Neuron (in vitro differentiated cells): ENCODE measurements at regions not wholly inside any gene's neighbourhood (a gene's known extent, or its start where the extent isn't known, plus 50 kb on each side); places are given as distances from the start of the nearest gene placed in this dataset.

ENCODE experiments used
- H2AFZ ChIP-seq: one replicate; pipeline ENCODE4 v1.6.1; 2013; ENCODE audit warnings: low read depth, mild to moderate bottlenecking, inconsistent platforms, low read length, moderate library complexity
- H3K27me3 ChIP-seq: one replicate; pipeline ENCODE4 v1.6.1; 2013; ENCODE audit warnings: low read length; ENCODE audit not compliant: insufficient read depth
- H3K36me3 ChIP-seq: one replicate; pipeline ENCODE4 v1.6.1; 2013; ENCODE audit warnings: low read length; ENCODE audit not compliant: insufficient read depth
- H3K4me1 ChIP-seq: one replicate; pipeline ENCODE4 v1.6.1; 2013; ENCODE audit warnings: low read length; ENCODE audit not compliant: insufficient read depth
- H3K4me3 ChIP-seq: 2 replicates; pipeline ENCODE4 v1.5.1; 2013; ENCODE audit warnings: mild to moderate bottlenecking, low read length, moderate library complexity
- H3K9me3 ChIP-seq: one replicate; pipeline ENCODE4 v1.6.1; 2013; ENCODE audit warnings: low read length

DNA sequence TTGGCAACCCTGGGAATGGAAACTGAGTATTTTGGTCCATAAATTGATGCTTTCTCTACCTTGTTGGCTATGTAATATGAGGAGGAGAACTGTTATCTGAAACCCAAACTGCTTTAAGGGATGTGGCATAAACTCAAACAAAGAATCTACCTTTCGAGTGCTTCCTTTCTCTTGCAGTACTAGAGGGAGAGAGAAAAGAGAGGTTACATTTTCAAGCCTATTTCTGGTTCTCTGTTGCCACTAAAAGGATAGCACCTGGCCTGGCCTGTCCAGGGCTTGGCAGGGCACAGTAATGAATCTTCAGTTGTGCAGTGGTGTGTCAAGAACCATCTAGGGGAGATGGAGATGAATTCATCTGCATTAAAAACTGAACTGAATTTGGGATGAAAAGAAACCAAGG lies 308.6 kb downstream of the PTTG2 start:
- H3K27me3 ChIP-seq: no peaks in the 10 kb centered on the region
- H3K36me3 ChIP-seq: no peaks in the 10 kb centered on the region
- peaks cover 5% of the 10 kb centered on the region for H3K4me1 ChIP-seq
- H3K4me3 ChIP-seq: no peak overlapping the region
- H2AFZ ChIP-seq: no peak overlapping the region
- no peaks in the 10 kb centered on the region for H3K9me3 ChIP-seq

GRCh38 chr4:38273407-38273806 lies 313.2 kb downstream of the PTTG2 start:
- H3K4me1 ChIP-seq: no peaks in the 10 kb centered on the region
- H3K9me3 ChIP-seq: no peaks in the 10 kb centered on the region
- no peak overlapping the region for H2AFZ ChIP-seq
- H3K4me3 ChIP-seq: no peak overlapping the region
- no peaks in the 10 kb centered on the region for H3K27me3 ChIP-seq
- no peaks in the 10 kb centered on the region for H3K36me3 ChIP-seq

DNA sequence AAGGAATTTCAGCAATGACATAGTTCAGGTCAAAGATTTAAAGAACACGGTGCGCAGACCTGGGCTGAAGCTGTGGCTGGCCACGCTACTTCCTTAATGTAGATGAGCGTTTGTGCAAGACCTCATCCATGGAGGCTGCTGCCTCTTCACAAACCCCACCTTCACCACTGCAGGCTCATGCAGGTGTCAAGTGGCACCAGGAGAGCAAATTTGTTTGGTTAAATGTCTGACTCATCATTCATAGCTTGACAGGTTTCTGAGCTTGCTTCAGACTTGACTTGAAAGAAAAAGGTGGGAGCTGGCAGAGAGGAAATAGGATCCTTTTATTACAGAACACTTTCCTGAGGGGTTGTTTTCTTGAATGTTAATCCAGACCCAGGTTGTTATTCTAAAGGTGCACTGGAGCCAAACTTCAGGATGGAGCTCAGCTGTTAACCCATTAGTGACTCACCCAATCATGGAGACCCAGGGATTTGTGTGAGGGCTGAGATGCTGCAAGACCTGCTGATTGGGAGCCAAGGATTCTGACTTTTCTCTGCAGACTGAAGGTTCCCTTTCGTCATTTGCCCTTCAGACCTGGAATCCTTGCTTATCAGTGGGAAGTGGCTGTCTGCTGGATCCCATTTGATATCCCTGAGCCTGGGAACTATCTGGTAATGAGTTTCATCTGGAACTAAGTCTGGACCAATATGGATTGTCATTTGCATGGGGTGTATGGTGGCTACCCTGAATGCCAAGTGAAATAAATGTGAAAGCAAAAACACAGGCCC lies 315.3 kb downstream of the PTTG2 start:
- H2AFZ ChIP-seq: no peak overlapping the region
- H3K4me1 ChIP-seq: peaks cover 3% of the 10 kb centered on the region
- no peaks in the 10 kb centered on the region for H3K27me3 ChIP-seq
- H3K9me3 ChIP-seq: no peaks in the 10 kb centered on the region
- no peak overlapping the region for H3K4me3 ChIP-seq
- H3K36me3 ChIP-seq: no peaks in the 10 kb centered on the region

GRCh38 chr4:38278255-38278654 lies 318.1 kb downstream of the PTTG2 start:
- Histone ChIP-seq H2AFZ (no peak overlapping the region), H3K4me1 (peaks cover 3% of the 10 kb centered on the region), H3K4me3 (no peak overlapping the region), H3K27me3 (no peaks in the 10 kb centered on the region), H3K9me3 (no peaks in the 10 kb centered on the region), H3K36me3 (no peaks in the 10 kb centered on the region)

DNA sequence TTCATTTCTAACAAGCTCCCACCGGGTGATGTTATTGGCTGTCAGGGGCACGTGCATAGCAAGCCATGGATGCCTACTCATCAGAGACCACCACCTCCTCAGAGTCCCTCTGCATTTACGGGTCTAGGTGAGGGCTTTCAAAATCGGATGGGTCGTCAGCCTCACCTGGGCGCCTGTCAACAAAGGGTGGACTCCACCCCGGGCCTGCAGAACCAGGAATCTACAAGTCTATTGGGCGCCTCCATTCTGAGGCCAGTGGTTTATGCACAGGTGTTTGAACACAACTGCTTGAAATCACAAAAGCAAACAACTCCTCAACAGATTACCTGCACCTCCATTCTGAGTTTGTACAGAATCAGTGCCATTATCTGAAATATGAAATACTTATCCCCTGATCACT lies 318.9 kb downstream of the PTTG2 start:
- no peaks in the 10 kb centered on the region for H3K9me3 ChIP-seq

GRCh38 chr4:38279650-38280322 lies 319.6 kb downstream of the PTTG2 start:
- Histone ChIP-seq H2AFZ (no peak overlapping the region), H3K4me1 (peaks cover 3% of the 10 kb centered on the region), H3K9me3 (no peaks in the 10 kb centered on the region), H3K4me3 (no peak overlapping the region), H3K36me3 (no peaks in the 10 kb centered on the region), H3K27me3 (no peaks in the 10 kb centered on the region)

More for the DNA sequence above, 318.9 kb downstream of the PTTG2 start:
- H3K27me3 ChIP-seq: no peaks in the 10 kb centered on the region
- no peak overlapping the region for H3K4me3 ChIP-seq
- H2AFZ ChIP-seq: no peak overlapping the region
- H3K4me1 ChIP-seq: peaks cover 3% of the 10 kb centered on the region
- H3K36me3 ChIP-seq: no peaks in the 10 kb centered on the region

DNA sequence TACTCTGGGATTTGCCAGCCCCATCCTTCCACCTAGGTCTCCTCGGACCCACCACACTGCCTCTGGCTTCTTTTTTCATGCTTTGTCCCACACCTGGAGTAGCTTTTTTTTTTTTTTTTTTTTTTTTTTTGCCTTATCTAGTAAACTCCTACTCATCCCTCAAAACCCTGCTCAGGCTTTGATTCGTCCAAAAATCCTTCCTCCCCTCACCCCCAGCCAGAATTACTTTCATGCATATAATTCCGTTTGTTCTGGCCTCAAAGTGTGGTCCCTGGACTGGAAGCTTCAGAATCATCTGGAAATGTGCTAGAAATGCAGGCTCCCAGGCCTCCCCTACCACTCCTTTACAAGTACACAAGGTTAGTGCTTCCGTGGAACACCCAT lies 320.1 kb downstream of the PTTG2 start:
- Histone ChIP-seq H3K4me1 (peaks cover 3% of the 10 kb centered on the region), H3K27me3 (no peaks in the 10 kb centered on the region), H3K4me3 (no peak overlapping the region), H3K36me3 (no peaks in the 10 kb centered on the region), H2AFZ (no peak overlapping the region), H3K9me3 (no peaks in the 10 kb centered on the region)

DNA sequence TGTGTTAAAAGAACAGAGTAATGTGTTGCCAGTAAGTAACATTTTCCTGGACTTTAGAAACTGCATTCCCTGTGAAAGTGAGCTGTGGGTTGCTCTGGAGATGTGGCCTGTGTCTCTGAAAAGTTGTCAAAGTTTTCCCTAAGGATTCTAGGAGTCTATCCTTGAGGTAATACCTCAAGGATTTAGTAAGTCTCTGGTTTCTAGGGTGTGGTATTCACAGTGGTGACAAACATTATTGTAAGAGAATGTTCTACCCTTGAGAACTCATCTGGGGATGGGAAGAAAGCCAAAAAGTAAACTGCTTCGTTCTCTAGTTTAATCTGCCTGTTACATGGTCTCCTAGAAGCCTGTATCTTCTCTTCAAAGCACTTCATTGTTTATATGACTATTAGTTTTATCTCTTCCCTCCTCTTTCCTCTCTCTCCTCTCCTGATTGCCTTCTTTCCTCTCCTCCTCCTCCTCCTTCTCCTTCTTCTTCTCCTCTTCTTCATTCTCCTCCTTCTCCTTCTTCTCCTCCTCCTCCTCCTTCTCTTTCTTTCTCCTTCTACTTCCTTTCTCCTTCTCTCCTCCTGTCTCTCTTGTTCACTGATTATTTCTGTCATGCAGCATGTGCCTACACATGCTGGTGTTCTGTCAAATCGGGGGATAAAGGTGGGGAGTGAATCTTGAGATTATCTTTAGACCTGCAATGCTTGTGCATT lies 321.3 kb downstream of the PTTG2 start:
- no peaks in the 10 kb centered on the region for H3K27me3 ChIP-seq
- no peak overlapping the region for H3K4me3 ChIP-seq
- no peaks in the 10 kb centered on the region for H3K9me3 ChIP-seq
- H3K36me3 ChIP-seq: no peaks in the 10 kb centered on the region
- H2AFZ ChIP-seq: no peak overlapping the region
- peaks cover 3% of the 10 kb centered on the region for H3K4me1 ChIP-seq

DNA sequence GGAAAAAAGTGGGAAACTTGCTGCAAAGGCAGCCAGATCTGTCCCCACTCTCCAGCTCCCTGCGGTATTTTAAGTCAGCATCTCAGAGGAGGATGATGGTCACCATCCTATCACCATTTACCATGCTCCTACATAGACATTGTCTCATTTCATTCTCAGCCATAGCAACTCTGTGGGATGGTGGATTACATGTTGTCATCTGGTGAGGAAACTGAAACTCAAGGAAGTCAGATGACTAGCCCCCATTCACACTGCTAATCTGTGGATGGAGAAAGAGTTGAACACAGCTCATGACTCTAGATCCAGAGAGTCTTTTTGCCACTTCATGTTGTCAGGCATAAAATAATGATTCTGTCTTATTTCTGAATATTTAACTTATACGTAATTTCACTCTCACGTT lies 323.5 kb downstream of the PTTG2 start:
- H3K4me1 ChIP-seq: peaks cover 16% of the 10 kb centered on the region
- H2AFZ ChIP-seq: no peak overlapping the region

GRCh38 chr4:38284294-38285030 lies 324.3 kb downstream of the PTTG2 start:
- H3K4me3 ChIP-seq: no peak overlapping the region
- no peak overlapping the region for H2AFZ ChIP-seq
- H3K36me3 ChIP-seq: no peaks in the 10 kb centered on the region
- peaks cover 16% of the 10 kb centered on the region for H3K4me1 ChIP-seq
- H3K27me3 ChIP-seq: no peaks in the 10 kb centered on the region
- H3K9me3 ChIP-seq: no peaks in the 10 kb centered on the region

More for the DNA sequence above, 323.5 kb downstream of the PTTG2 start:
- Histone ChIP-seq H3K27me3 (no peaks in the 10 kb centered on the region), H3K36me3 (no peaks in the 10 kb centered on the region), H3K4me3 (no peak overlapping the region), H3K9me3 (no peaks in the 10 kb centered on the region)

DNA sequence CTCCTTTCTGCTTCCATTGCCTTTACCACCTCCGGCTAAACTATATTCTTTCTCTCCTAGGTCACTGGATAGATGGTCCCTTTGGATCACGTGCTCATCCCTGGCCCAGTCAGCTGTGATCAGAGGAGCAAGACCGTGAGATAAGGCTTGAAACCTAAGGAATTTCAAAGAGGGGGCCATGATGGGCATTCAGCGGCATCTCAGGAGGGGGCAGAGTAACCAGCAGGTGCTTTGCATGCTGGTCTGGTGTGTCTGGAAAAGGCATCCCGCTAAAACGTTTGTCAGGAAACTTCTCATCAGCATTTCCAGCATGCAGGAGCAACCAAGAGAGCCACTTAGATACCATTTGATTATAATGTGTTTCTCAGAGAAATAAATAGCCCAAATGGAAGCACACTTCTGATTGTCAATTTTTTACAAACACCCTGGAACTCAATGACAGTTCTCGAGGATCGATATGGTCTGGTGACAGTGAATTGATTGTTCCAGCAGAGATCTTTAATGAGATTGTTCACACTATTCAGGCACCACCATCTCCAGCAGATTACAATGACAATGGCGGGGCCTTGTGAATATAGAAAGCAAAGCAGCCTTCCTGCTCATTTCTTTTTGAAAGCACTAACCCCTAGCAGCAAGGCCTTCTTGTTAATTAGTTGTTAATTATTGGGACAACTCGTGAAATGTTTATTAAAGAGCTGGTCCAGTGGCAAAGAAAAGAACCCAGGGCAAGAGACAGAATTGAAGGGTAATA lies 327.1 kb downstream of the PTTG2 start:
- H2AFZ ChIP-seq: peak overlapping the region; percentile 42
- peak overlapping the region; percentile 4 for H3K4me3 ChIP-seq
- H3K4me1 ChIP-seq: peaks cover 13% of the 10 kb centered on the region
- H3K27me3 ChIP-seq: no peaks in the 10 kb centered on the region
- H3K36me3 ChIP-seq: no peaks in the 10 kb centered on the region
- H3K9me3 ChIP-seq: no peaks in the 10 kb centered on the region

DNA sequence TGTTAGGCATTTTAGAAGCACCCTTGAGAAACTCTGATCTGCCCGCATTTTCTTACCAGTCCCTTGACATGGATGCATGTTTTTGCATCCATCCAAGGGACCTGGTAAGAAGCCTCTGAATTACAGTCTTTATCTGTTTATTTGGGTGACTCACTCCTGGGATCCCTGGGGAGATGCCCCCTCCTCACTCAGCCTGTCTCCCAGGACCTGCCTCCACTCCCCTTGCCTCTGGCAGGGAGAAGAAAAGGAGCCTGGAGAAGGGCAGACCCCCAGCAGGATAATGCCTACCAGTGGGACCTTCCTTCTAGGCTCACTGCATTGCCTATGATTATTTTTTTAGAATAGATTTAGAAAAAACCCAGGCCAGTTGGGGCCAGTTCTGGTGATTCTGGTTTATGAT lies 329.4 kb downstream of the PTTG2 start:
- no peaks in the 10 kb centered on the region for H3K27me3 ChIP-seq

More for the DNA sequence above, 329.4 kb downstream of the PTTG2 start:
- H3K36me3 ChIP-seq: no peaks in the 10 kb centered on the region
- no peak overlapping the region for H3K4me3 ChIP-seq
- H3K9me3 ChIP-seq: peaks cover 1% of the 10 kb centered on the region
- H3K4me1 ChIP-seq: peaks cover 13% of the 10 kb centered on the region
- no peak overlapping the region for H2AFZ ChIP-seq
